SK-N-SH (cell line): ENCODE measurements at regions not wholly inside any gene's neighbourhood (a gene's known extent, or its start where the extent isn't known, plus 50 kb on each side); places are given as distances from the start of the nearest gene placed in this dataset.
A peak's percentile ranks its signal among the peaks of the same experiment; 100 is the strongest.

ENCODE experiments used
- CTCF ChIA-PET: fragments of 300-600, 350-600 bp; formaldehyde crosslinking; extraction: SDS; loops from one replicate; lab custom pipeline; 2021; lab: Yijun Ruan, JAX
- POLR2A ChIA-PET: fragments of 350-600 bp; sonication (Branson Sonifier 250); formaldehyde crosslinking; extraction: SDS; loops from one replicate; lab custom pipeline; 2020; ENCODE audit warnings: antibody characterized with exemption, inconsistent platforms; lab: Yijun Ruan, JAX
- DNase-seq: peaks from one replicate; pipeline ENCODE4 v3.0.0; 2012
- H2AFZ ChIP-seq: fragments of 200-600 bp; sonication (generic); 2 replicates; pipeline ENCODE4 v1.8.1; 2016; ENCODE audit warnings: antibody characterized with exemption, mild to moderate bottlenecking, low read depth
- H3F3A ChIP-seq: fragments of 200-600 bp; sonication (generic); replicated peaks from 2 replicates; pipeline ENCODE3; 2016; ENCODE audit warnings: antibody characterized with exemption, mild to moderate bottlenecking; ENCODE audit not compliant: insufficient read depth
- H3K27ac ChIP-seq, 2 experiments: fragments of 200-500 bp in 1 of 2; fragments of 200-600 bp in 1 of 2; sonication (Bioruptor generic) in 1 of 2; sonication (generic), shearing (Covaris generic) in 1 of 2; 2 replicates each; pipeline versions ENCODE4 v1.5.1 to v1.6.1; 2014 to 2016; ENCODE audit warnings: low read depth in 2 of 2, inconsistent platforms in 1 of 2, low read length in 1 of 2, mild to moderate bottlenecking in 1 of 2, mixed read lengths in 1 of 2
- H3K27me3 ChIP-seq: fragments of 200-600 bp; sonication (generic), shearing (Covaris generic); 2 replicates; pipeline ENCODE4 v1.6.1; 2016; ENCODE audit warnings: mixed run types; ENCODE audit not compliant: insufficient read depth
- H3K36me3 ChIP-seq, 2 experiments: fragments of 200-500 bp in 1 of 2; fragments of 200-600 bp in 1 of 2; sonication (Bioruptor generic) in 1 of 2; sonication (generic) in 1 of 2; replicated peaks in 1 of 2; 2 replicates each; pipeline versions ENCODE3 to v1.5.1; 2014 to 2016; ENCODE audit warnings: low read length in 1 of 2, mild to moderate bottlenecking in 1 of 2; ENCODE audit not compliant: insufficient read depth in 2 of 2, control insufficient read depth in 1 of 2
- H3K4me1 ChIP-seq, 2 experiments: fragments of 200-500 bp in 1 of 2; fragments of 200-600 bp in 1 of 2; sonication (Bioruptor generic) in 1 of 2; sonication (generic), shearing (Covaris generic) in 1 of 2; 2 replicates each; pipeline versions ENCODE4 v1.5.1 to v1.6.1; 2014 to 2016; ENCODE audit warnings: low read depth in 1 of 2, low read length in 1 of 2, mixed run types in 1 of 2; ENCODE audit not compliant: insufficient read depth in 2 of 2, control insufficient read depth in 1 of 2
- H3K4me2 ChIP-seq: fragments of 200-600 bp; sonication (generic), shearing (Covaris generic); 2 replicates; pipeline ENCODE4 v1.6.1; 2017; ENCODE audit warnings: mixed run types
- H3K4me3 ChIP-seq, 2 experiments: fragments of 200-500 bp in 1 of 2; fragments of 200-600 bp in 1 of 2; sonication (Bioruptor generic) in 1 of 2; sonication (generic), shearing (Covaris generic) in 1 of 2; 2 replicates each; pipeline versions ENCODE4 v1.5.1 to v1.8.1; 2014 to 2016; ENCODE audit warnings: low read depth in 2 of 2, inconsistent platforms in 1 of 2, low read length in 1 of 2, mild to moderate bottlenecking in 1 of 2, mixed read lengths in 1 of 2, moderate library complexity in 1 of 2
- H3K79me2 ChIP-seq: fragments of 200-600 bp; sonication (generic); 2 replicates; pipeline ENCODE4 v1.8.1; 2017; ENCODE audit warnings: mild to moderate bottlenecking; ENCODE audit not compliant: insufficient read depth
- H3K9ac ChIP-seq: fragments of 200-600 bp; sonication (generic); 2 replicates; pipeline ENCODE4 v1.6.1; 2017; ENCODE audit warnings: mixed run types
- H3K9me2 ChIP-seq: fragments of 200-600 bp; sonication (generic); 2 replicates; pipeline ENCODE4 v1.6.1; 2017; ENCODE audit warnings: mixed run types
- H3K9me3 ChIP-seq: fragments of 200-600 bp; sonication (generic); 2 replicates; pipeline ENCODE4 v1.6.1; 2017; ENCODE audit warnings: mixed run types, mild to moderate bottlenecking, moderate library complexity
- H4K20me1 ChIP-seq: fragments of 200-600 bp; sonication (generic); 2 replicates; pipeline ENCODE4 v1.6.1; 2017; ENCODE audit warnings: mild to moderate bottlenecking, mixed run types; ENCODE audit not compliant: insufficient read depth
- CHD2 ChIP-seq: fragments of 150-350 bp; IDR thresholded peaks from 2 replicates; pipeline ENCODE4 v1.6.1; 2018; ENCODE audit warnings: low read length; ENCODE audit not compliant: partially characterized antibody
- EP300 ChIP-seq, 2 experiments: IDR thresholded peaks; 2 replicates each; pipeline versions ENCODE4 v1.4.0 to v1.6.1; 2012; ENCODE audit warnings: borderline replicate concordance in 1 of 2, low read depth in 1 of 2, low read length in 1 of 2
- FOSL2 ChIP-seq: IDR thresholded peaks from 2 replicates; pipeline ENCODE4 v1.4.0; 2012; ENCODE audit warnings: low read depth, mild to moderate bottlenecking, moderate library complexity, borderline replicate concordance
- FOXM1 ChIP-seq: IDR thresholded peaks from 2 replicates; pipeline ENCODE4 v1.4.0; 2012; ENCODE audit warnings: low read depth, mild to moderate bottlenecking
- GABPA ChIP-seq: IDR thresholded peaks from 2 replicates; pipeline ENCODE4 v1.4.0; 2012; ENCODE audit warnings: low read depth, mild to moderate bottlenecking
- GATA2 ChIP-seq: sonication (generic); formaldehyde crosslinking; IDR thresholded peaks from 2 replicates; pipeline ENCODE4 v1.5.0; 2020; ENCODE audit warnings: mild to moderate bottlenecking, missing genetic modification reagents
- MAX ChIP-seq: IDR thresholded peaks from 2 replicates; pipeline ENCODE4 v1.4.0; 2012; ENCODE audit warnings: low read depth
- MEF2A ChIP-seq: IDR thresholded peaks from 2 replicates; pipeline ENCODE4 v1.4.0; 2012; ENCODE audit warnings: low read depth, borderline replicate concordance
- MXI1 ChIP-seq: IDR thresholded peaks from 2 replicates; pipeline ENCODE4 v1.6.1; 2012; ENCODE audit warnings: mild to moderate bottlenecking, low read depth, low read length, improper control_type of control experiment
- NFIC ChIP-seq: IDR thresholded peaks from 2 replicates; pipeline ENCODE4 v1.4.0; 2012; ENCODE audit warnings: borderline replicate concordance
- PBX3 ChIP-seq: IDR thresholded peaks from 2 replicates; pipeline ENCODE4; 2012
- RAD21 ChIP-seq: IDR thresholded peaks from 2 replicates; pipeline ENCODE4 v1.6.1; 2012; ENCODE audit warnings: mild to moderate bottlenecking, low read length
- RCOR1 ChIP-seq: fragments of 150-350 bp; IDR thresholded peaks from 2 replicates; pipeline ENCODE4 v1.6.1; 2017; ENCODE audit warnings: antibody characterized with exemption, low read length
- RXRA ChIP-seq: IDR thresholded peaks from 2 replicates; pipeline ENCODE4 v1.4.0; 2012; ENCODE audit warnings: low read depth, mild to moderate bottlenecking, borderline replicate concordance
- SMC3 ChIP-seq: IDR thresholded peaks from 2 replicates; pipeline ENCODE4 v1.6.1; 2012; ENCODE audit warnings: low read depth, low read length, improper control_type of control experiment
- TAF1 ChIP-seq: IDR thresholded peaks from 2 replicates; pipeline ENCODE4 v1.6.1; 2012; ENCODE audit warnings: low read depth, mild to moderate bottlenecking, low read length, moderate library complexity, borderline replicate concordance
- TCF12 ChIP-seq: IDR thresholded peaks from 2 replicates; pipeline ENCODE4 v1.4.0; 2012
- TEAD4 ChIP-seq: IDR thresholded peaks from 2 replicates; pipeline ENCODE4 v1.4.0; 2012; ENCODE audit warnings: mild to moderate bottlenecking, borderline replicate concordance; ENCODE audit not compliant: insufficient read depth
- USF2 ChIP-seq: fragments of 150-350 bp; IDR thresholded peaks from 2 replicates; pipeline ENCODE4 v1.6.1; 2017; ENCODE audit warnings: antibody characterized with exemption, low read length, low read depth, borderline replicate concordance
- WGBS: methylation state at CpG from one replicate; pipeline ENCODE4 v1.1.6; 2017; ENCODE audit warnings: low lambda C conversion rate; 5-methylcytosine and 5-hydroxymethylcytosine counted together

GRCh38 chr3:194001728-194002459, 134.1 kb upstream of the HES1 start (continued):
- TF ChIP-seq USF2 = no peak

GRCh38 chr3:194003114-194004057, 132.6 kb upstream of the HES1 start:
- peak overlapping the region; percentile 81 for H3K4me2 ChIP-seq
- H2AFZ ChIP-seq = peak overlapping the region; percentile 87; the same call in 1 of the 2 replicates
- WGBS = 12% methylated on average over 24 of the region's 58 CpGs
- H3K36me3 ChIP-seq = no peaks in the 10 kb centered on the region
- DNase-seq = peak; percentile 86
- peak overlapping the region; percentile 47; the same call in 1 of the 2 replicates for H3K9ac ChIP-seq
- H3K27ac ChIP-seq = peak overlapping the region; percentile 68 to 70
- TF ChIP-seq GABPA (no peak), MAX (peak; percentile 40; the same call in 1 of the 2 replicates), NFIC (peak; percentile 28), FOXM1 (no peak), PBX3 (peak; percentile 53), GATA2 (CRISPR knock-in tag) (peak; percentile 89), TCF12 (no peak), MEF2A (peak; percentile 10; the same call in 1 of the 2 replicates), USF2 (no peak), SMC3 (no peak), RAD21 (peak; percentile 20), RCOR1 (peak; percentile 60; the same call in 1 of the 2 replicates), TEAD4 (peak; percentile 37; the same call in 1 of the 2 replicates), CHD2 (peak; percentile 40), EP300 (IDR thresholded peaks at IDR 0.05; ENCODE audit: borderline replicate concordance in 1 of 2, low read depth in 1 of 2, low read length in 1 of 2) (peak in 1 of 2 experiments; percentile 32; a peak in 1 of 4 replicates), FOSL2 (peak; percentile 40; the same call in 1 of the 2 replicates), MXI1 (0 out of 2 replicates have a peak, but pooled peaks have one; percentile 18), TAF1 (0 out of 2 replicates have a peak, but pooled peaks have one; percentile 25), RXRA (peak; percentile 62; the same call in 1 of the 2 replicates)
- peaks cover 7% of the 10 kb centered on the region for H3F3A ChIP-seq
- ChIA-PET POLR2A (interaction anchor here (0.7 to 1.0 kb wide), 2 partner anchors 21 to 135 kb away, joined by 3 read pairs; no protein-coding TSS in a partner anchor), CTCF (interaction anchor here (1.0 to 2.3 kb wide), 8 partner anchors 9 to 320 kb away, joined by 3 to 14 read pairs (median 3); no protein-coding TSS in a partner anchor)
- no peaks in the 10 kb centered on the region for H4K20me1 ChIP-seq
- H3K4me1 ChIP-seq = peaks cover 9 to 16% of the 10 kb centered on the region in 2 experiments; a peak in 2 of 4 replicates
- no peaks in the 10 kb centered on the region for H3K9me3 ChIP-seq
- 0 out of 2 replicates have a peak, but pooled peaks cover 6% of the 10 kb centered on the region for H3K27me3 ChIP-seq
- no peaks in the 10 kb centered on the region for H3K9me2 ChIP-seq
- H3K4me3 ChIP-seq = peak overlapping the region; percentile 44 to 58
- H3K79me2 ChIP-seq = no peaks in the 10 kb centered on the region
